Kidney (tissue), 13 donors: ENCODE measurements at regions not wholly inside any gene's neighbourhood (a gene's known extent, or its start where the extent isn't known, plus 50 kb on each side); places are given as distances from the start of the nearest gene placed in this dataset.

Experiments
- DNase-seq, 5 donors: peaks; one replicate each; pipeline ENCODE4 v3.0.0-alpha.2; 2013 to 2020
- FAIRE-seq: peaks from 2 replicates; lab custom pipeline; 2012; peaks lifted over from hg19 to GRCh38; lab: Jason Lieb, UNC
- H3K27ac ChIP-seq, 2 donors: one replicate each; pipeline ENCODE4 v1.7.0; 2013; ENCODE audit warnings: low read depth in 2 of 2, low read length in 2 of 2, inconsistent platforms in 1 of 2
- H3K27me3 ChIP-seq: one replicate; pipeline ENCODE4 v1.7.1; 2013; ENCODE audit warnings: low read length, inconsistent platforms; ENCODE audit not compliant: control insufficient read depth, insufficient read depth
- H3K36me3 ChIP-seq, 3 donors: one replicate each; pipeline versions ENCODE4 v1.7.0 to v1.7.1; 2013; ENCODE audit warnings: low read length in 3 of 3, control low read depth in 1 of 3, inconsistent platforms in 1 of 3; ENCODE audit not compliant: insufficient read depth in 3 of 3, control insufficient read depth in 2 of 3
- H3K4me1 ChIP-seq, 3 donors: one replicate each; pipeline versions ENCODE4 v1.7.0 to v1.7.1; 2013; ENCODE audit warnings: low read length in 3 of 3, inconsistent platforms in 1 of 3, low read depth in 1 of 3; ENCODE audit not compliant: control insufficient read depth in 2 of 3, insufficient read depth in 2 of 3
- H3K4me3 ChIP-seq, 3 donors: one replicate each; pipeline versions ENCODE4 v1.7.0 to v1.8.1; 2013; ENCODE audit warnings: low read length in 3 of 3, control low read depth in 1 of 3, inconsistent platforms in 1 of 3
- H3K9ac ChIP-seq, 3 donors: one replicate each; pipeline versions ENCODE4 v1.7.0 to v1.7.1; 2013; ENCODE audit warnings: low read length in 3 of 3, control low read depth in 1 of 3, inconsistent platforms in 1 of 3
- H3K9me3 ChIP-seq, 3 donors: one replicate each; pipeline versions ENCODE4 v1.7.0 to v1.7.1; 2013; ENCODE audit warnings: low read length in 3 of 3, control low read depth in 1 of 3, inconsistent platforms in 1 of 3; ENCODE audit not compliant: control insufficient read depth in 2 of 3, insufficient read depth in 1 of 3
- intact Hi-C: fragments of 100-400 bp; cut with DNase I; formaldehyde crosslinking; loops from one replicate; pipeline ENCODE4 v1.11.1; 2022
- TF ChIP-seq, protein P1 (sequence below): IDR thresholded peaks from 3 replicates; pipeline ENCODE4 v1.5.1; 2012; ENCODE audit warnings: mild to moderate bottlenecking, moderate library complexity, borderline replicate concordance; ENCODE audit not compliant: insufficient read depth; ENCODE audit errors: extremely low read depth
- donor health status: control.
- donor health status: control.
- donor health status: control.
- donor health status: control.
- donor health status: control.
- donor health status: DM: yes; HTN: yes; CAD: no.
- donor health status: Normal renal cell carcinoma (clear cell type).

DNA sequence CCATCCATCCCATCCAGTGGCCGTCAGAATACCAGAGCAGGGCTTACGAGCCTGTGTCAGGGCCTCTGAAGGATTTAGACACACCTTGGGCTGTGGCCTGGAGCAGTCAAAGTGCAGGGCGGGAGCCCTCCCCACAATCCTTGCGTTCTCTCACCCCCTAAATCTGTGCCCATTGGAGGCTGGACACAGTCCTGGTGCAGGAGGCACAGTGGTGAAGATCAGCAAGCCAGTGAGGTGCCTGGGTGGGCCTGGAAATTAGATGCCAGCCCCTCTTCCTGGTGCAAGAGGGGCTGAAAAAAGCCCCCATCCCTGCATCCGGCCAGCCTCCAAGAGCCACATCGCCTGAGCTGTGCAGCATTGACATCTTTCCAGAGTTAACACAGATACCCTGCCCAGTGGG is 1045.8 kb downstream of the TBC1D22A start:
- FAIRE-seq = no peak
- Histone ChIP-seq H3K4me1 (no peaks in the 10 kb centered on the region), H3K9me3 (no peaks in the 10 kb centered on the region), H3K36me3 (no peaks in the 10 kb centered on the region), H3K4me3 (no peak overlapping the region), H3K27ac (no peak overlapping the region), H3K27me3 (no peaks in the 10 kb centered on the region), H3K9ac (no peak overlapping the region)
- intact Hi-C loops = no loop called here
- DNase-seq = no peak
- TF ChIP-seq, protein P1, sequence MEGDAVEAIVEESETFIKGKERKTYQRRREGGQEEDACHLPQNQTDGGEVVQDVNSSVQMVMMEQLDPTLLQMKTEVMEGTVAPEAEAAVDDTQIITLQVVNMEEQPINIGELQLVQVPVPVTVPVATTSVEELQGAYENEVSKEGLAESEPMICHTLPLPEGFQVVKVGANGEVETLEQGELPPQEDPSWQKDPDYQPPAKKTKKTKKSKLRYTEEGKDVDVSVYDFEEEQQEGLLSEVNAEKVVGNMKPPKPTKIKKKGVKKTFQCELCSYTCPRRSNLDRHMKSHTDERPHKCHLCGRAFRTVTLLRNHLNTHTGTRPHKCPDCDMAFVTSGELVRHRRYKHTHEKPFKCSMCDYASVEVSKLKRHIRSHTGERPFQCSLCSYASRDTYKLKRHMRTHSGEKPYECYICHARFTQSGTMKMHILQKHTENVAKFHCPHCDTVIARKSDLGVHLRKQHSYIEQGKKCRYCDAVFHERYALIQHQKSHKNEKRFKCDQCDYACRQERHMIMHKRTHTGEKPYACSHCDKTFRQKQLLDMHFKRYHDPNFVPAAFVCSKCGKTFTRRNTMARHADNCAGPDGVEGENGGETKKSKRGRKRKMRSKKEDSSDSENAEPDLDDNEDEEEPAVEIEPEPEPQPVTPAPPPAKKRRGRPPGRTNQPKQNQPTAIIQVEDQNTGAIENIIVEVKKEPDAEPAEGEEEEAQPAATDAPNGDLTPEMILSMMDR = no peak

DNA sequence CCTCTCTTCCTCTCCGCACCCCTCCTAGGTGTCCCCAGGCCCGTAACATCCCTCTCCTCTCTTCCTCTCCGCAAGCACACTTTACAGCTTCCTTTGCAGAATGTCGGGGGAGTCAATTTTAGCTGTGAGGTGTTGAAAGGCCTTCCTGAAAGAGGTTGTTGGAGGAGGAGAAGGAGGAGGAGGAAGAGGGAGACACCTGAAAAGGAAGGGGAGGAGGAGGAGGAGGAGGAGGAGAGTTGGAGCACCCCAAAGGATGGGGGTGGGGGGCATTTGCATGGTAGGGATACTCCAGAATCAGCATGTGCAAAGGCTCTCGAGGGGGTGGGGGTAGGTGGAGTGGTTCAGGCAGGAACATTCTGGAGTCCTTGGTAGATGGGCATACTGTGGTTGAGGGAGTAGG is 1045.1 kb downstream of the TBC1D22A start:
- Histone ChIP-seq H3K9me3 (no peaks in the 10 kb centered on the region), H3K4me1 (no peaks in the 10 kb centered on the region), H3K27ac (no peak overlapping the region), H3K36me3 (no peaks in the 10 kb centered on the region), H3K4me3 (no peak overlapping the region), H3K27me3 (no peaks in the 10 kb centered on the region), H3K9ac (no peak overlapping the region)
- TF ChIP-seq, protein P1 = no peak
- no peak for DNase-seq
- no peak for FAIRE-seq
- intact Hi-C loops = no loop called here

DNA sequence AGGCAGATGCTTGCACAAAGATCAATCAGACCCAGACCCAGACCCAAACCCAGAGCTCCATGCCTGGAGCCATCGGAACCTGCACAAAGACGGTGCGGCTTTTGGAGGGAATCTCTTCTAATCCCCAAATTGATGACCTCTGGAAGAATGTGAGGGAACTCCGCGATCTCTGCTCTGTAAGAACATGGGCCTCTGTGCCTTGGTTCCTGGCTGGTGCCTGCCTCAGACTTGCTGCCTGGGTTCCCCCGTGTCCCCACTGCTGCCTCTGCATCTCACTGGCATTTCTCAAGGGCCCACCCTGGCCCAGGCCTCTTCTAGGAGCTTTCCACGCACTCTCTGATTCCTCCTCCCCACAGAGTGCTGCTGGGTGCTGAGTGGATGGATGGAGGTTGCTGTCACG is 1044.4 kb downstream of the TBC1D22A start:
- DNase-seq (no peak), FAIRE-seq (no peak)
- Histone ChIP-seq H3K4me1 (no peaks in the 10 kb centered on the region), H3K9me3 (no peaks in the 10 kb centered on the region), H3K36me3 (no peaks in the 10 kb centered on the region), H3K4me3 (no peak overlapping the region), H3K27ac (no peak overlapping the region), H3K9ac (no peak overlapping the region), H3K27me3 (no peaks in the 10 kb centered on the region)
- intact Hi-C loops = no loop called here
- TF ChIP-seq, protein P1 = no peak

DNA sequence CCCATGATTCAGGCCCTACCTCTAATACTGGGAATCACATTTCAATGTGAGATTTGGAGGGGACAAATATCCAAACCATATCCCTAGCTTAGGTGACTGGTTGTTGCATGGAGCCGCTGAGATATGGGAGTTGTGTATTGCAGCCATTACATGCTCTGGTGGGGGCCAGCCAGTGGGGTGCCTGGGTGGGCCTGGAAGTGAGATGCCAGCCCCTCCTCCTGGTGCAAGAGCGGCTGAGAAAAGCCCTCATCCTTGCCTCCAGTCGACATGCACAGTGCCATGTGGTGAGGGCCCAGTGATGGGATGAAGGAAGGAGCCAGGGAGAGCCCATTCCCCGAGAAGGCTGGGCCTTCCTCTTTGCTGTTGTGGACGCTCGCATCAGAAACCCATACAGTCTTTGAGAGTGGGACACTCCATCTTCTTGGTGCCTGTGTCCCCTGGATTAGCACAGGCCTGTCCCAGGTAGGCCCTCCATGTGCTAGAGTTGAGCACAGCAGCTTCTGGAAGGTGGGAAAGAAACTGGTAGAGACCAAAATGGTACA is 1043.0 kb downstream of the TBC1D22A start:
- no peak for FAIRE-seq
- Histone ChIP-seq H3K9ac (no peak overlapping the region), H3K9me3 (no peaks in the 10 kb centered on the region), H3K36me3 (no peaks in the 10 kb centered on the region), H3K4me1 (no peaks in the 10 kb centered on the region), H3K4me3 (no peak overlapping the region), H3K27ac (no peak overlapping the region), H3K27me3 (no peaks in the 10 kb centered on the region)
- DNase-seq = no peak
- TF ChIP-seq, protein P1 = no peak
- intact Hi-C loops = no loop called here
